Keratinocyte (primary cell): ENCODE measurements at regions not wholly inside any gene's neighbourhood (a gene's known extent, or its start where the extent isn't known, plus 50 kb on each side); places are given as distances from the start of the nearest gene placed in this dataset.

Experiments
- DNase-seq: peaks from one replicate; pipeline ENCODE4 v3.0.0-alpha.2; 2011; ENCODE audit warnings: low read depth, missing footprints, low spot score
- FAIRE-seq: peaks from 2 replicates; lab custom pipeline; 2011; peaks lifted over from hg19 to GRCh38; lab: Jason Lieb, UNC
- H2AFZ ChIP-seq: 2 replicates; pipeline ENCODE4 v1.6.0; 2012; ENCODE audit warnings: low read length, control low read depth, inconsistent platforms; ENCODE audit not compliant: control insufficient read depth
- H3K27ac ChIP-seq: 2 replicates; pipeline ENCODE4 v1.5.1; 2011; ENCODE audit warnings: low read length; ENCODE audit not compliant: control insufficient read depth, insufficient read depth
- H3K27me3 ChIP-seq: 3 replicates; pipeline ENCODE4 v1.6.0; 2011; ENCODE audit warnings: low read length; ENCODE audit not compliant: control insufficient read depth, insufficient read depth; ENCODE audit errors: extremely low read depth
- H3K36me3 ChIP-seq, 2 experiments: 2 replicates in 1 of 2; 3 replicates in 1 of 2; pipeline ENCODE4 v1.5.1; 2011; ENCODE audit warnings: low read length in 2 of 2, mild to moderate bottlenecking in 1 of 2; ENCODE audit not compliant: control insufficient read depth in 2 of 2, insufficient read depth in 2 of 2; ENCODE audit errors: extremely low read depth in 1 of 2
- H3K4me1 ChIP-seq: 3 replicates; pipeline ENCODE4 v1.5.1; 2011; ENCODE audit warnings: low read length; ENCODE audit not compliant: control insufficient read depth, insufficient read depth; ENCODE audit errors: extremely low read depth
- H3K4me2 ChIP-seq: 3 replicates; pipeline ENCODE4 v1.6.0; 2011; ENCODE audit warnings: low read depth, low read length; ENCODE audit not compliant: control insufficient read depth, insufficient read depth; ENCODE audit errors: extremely low read depth
- H3K4me3 ChIP-seq, 3 experiments: fragments of 200-600 bp in 1 of 3; sonication (generic) in 1 of 3; 2 replicates in 2 of 3; 3 replicates in 1 of 3; pipeline ENCODE4 v1.5.1; 2011 to 2016; ENCODE audit warnings: low read length in 3 of 3, mild to moderate bottlenecking in 3 of 3, control low read depth in 2 of 3, inconsistent platforms in 1 of 3, low read depth in 1 of 3, mixed read lengths in 1 of 3, mixed run types in 1 of 3, moderate library complexity in 1 of 3; ENCODE audit not compliant: control insufficient read depth in 2 of 3, insufficient read depth in 2 of 3; ENCODE audit errors: extremely low read depth in 1 of 3
- H3K79me2 ChIP-seq: 2 replicates; pipeline ENCODE4 v1.6.0; 2012; ENCODE audit warnings: low read length; ENCODE audit not compliant: control insufficient read depth, insufficient read depth
- H3K9ac ChIP-seq: 3 replicates; pipeline ENCODE4 v1.6.0; 2011; ENCODE audit warnings: low read length; ENCODE audit not compliant: control insufficient read depth, insufficient read depth; ENCODE audit errors: extremely low read depth
- H3K9me1 ChIP-seq: 3 replicates; pipeline ENCODE4 v1.6.0; 2011; ENCODE audit warnings: low read length; ENCODE audit not compliant: control insufficient read depth, insufficient read depth; ENCODE audit errors: extremely low read depth
- H3K9me3 ChIP-seq: 2 replicates; pipeline ENCODE4 v1.5.1; 2012; ENCODE audit warnings: low read depth, low read length; ENCODE audit not compliant: control insufficient read depth
- H4K20me1 ChIP-seq: 3 replicates; pipeline ENCODE4 v1.6.0; 2011; ENCODE audit warnings: low read length; ENCODE audit not compliant: control insufficient read depth, insufficient read depth; ENCODE audit errors: extremely low read depth
- CTCF ChIP-seq, 3 experiments: IDR thresholded peaks in 1 of 3; conservative IDR thresholded peaks in 1 of 3; optimal IDR thresholded peaks in 1 of 3; 2 replicates in 2 of 3; 3 replicates in 1 of 3; pipeline versions ENCODE3 to v1.5.1; 2011; ENCODE audit warnings: low read length in 3 of 3, mild to moderate bottlenecking in 3 of 3, moderate library complexity in 2 of 3, control low read depth in 1 of 3, inconsistent platforms in 1 of 3; ENCODE audit not compliant: insufficient read depth in 2 of 3; ENCODE audit errors: extremely low read depth in 1 of 3
- EZH2 ChIP-seq: IDR thresholded peaks from one replicate; pipeline ENCODE4 v1.6.1; 2012; ENCODE audit warnings: inconsistent platforms, mild to moderate bottlenecking, low read length, moderate library complexity
- dilution Hi-C: fragments of 300-500 bp; cut with MboI; formaldehyde crosslinking; loops from one replicate; pipeline ENCODE4 v1.7.0; 2020; ENCODE audit warnings: low sequenced_read_pairs; ENCODE audit not compliant: extremely low pct_ligation_motif_present

GRCh38 chrX:104450316-104450715 lies 115.7 kb upstream of the IL1RAPL2 start:
- H3K4me1 ChIP-seq: no peaks in the 10 kb centered on the region
- H3K36me3 ChIP-seq: no peaks in the 10 kb centered on the region
- H3K4me3 ChIP-seq: no peak overlapping the region
- no peak overlapping the region for H3K4me2 ChIP-seq
- H3K9ac ChIP-seq: no peak overlapping the region
- DNase-seq: no peak
- no peaks in the 10 kb centered on the region for H3K9me3 ChIP-seq
- no peak overlapping the region for H3K27ac ChIP-seq
- no peaks in the 10 kb centered on the region for H3K79me2 ChIP-seq
- no peak for TF ChIP-seq EZH2
- no peak for TF ChIP-seq CTCF (optimal IDR thresholded peaks at IDR 0.05 in 1 of 3, IDR thresholded peaks at IDR 0.05 in 1 of 3, conservative IDR thresholded peaks at IDR 0.05 in 1 of 3; ENCODE audit: extremely low read depth in 1 of 3, insufficient read depth in 2 of 3, low read length in 3 of 3)
- no peaks in the 10 kb centered on the region for H3K9me1 ChIP-seq
- no peak for FAIRE-seq
- no peaks in the 10 kb centered on the region for H3K27me3 ChIP-seq
- dilution Hi-C loops: no loop called here
- no peak overlapping the region for H2AFZ ChIP-seq
- no peaks in the 10 kb centered on the region for H4K20me1 ChIP-seq

- no peaks in the 10 kb centered on the region for H3K9me1 ChIP-seq
- no peaks in the 10 kb centered on the region for H3K79me2 ChIP-seq
- H2AFZ ChIP-seq: no peak overlapping the region
- no peaks in the 10 kb centered on the region for H3K9me3 ChIP-seq
- H4K20me1 ChIP-seq: no peaks in the 10 kb centered on the region
- H3K27me3 ChIP-seq: no peaks in the 10 kb centered on the region
- no peak overlapping the region for H3K9ac ChIP-seq
- FAIRE-seq (no peak), DNase-seq (no peak)
- dilution Hi-C loops: no loop called here
- H3K27ac ChIP-seq: no peak overlapping the region
- H3K36me3 ChIP-seq: no peaks in the 10 kb centered on the region
- TF ChIP-seq EZH2: no peak
- no peak for TF ChIP-seq CTCF (optimal IDR thresholded peaks at IDR 0.05 in 1 of 3, IDR thresholded peaks at IDR 0.05 in 1 of 3, conservative IDR thresholded peaks at IDR 0.05 in 1 of 3; ENCODE audit: extremely low read depth in 1 of 3, insufficient read depth in 2 of 3, low read length in 3 of 3)
- H3K4me1 ChIP-seq: no peaks in the 10 kb centered on the region
- no peak overlapping the region for H3K4me2 ChIP-seq
- H3K4me3 ChIP-seq: no peak overlapping the region
Measured at GRCh38 chrX:104445591-104445990, 120.4 kb upstream of the IL1RAPL2 start.
